Stimulated activated CD8-positive, alpha-beta memory T cell treated with anti-CD3 and anti-CD28 coated beads, Interleukin-2, amount 100 ng/mL, for 1 hour (primary cell): ENCODE measurements at regions not wholly inside any gene's neighbourhood (a gene's known extent, or its start where the extent isn't known, plus 50 kb on each side); places are given as distances from the start of the nearest gene placed in this dataset.

Experiments used
- DNase-seq, 2 donors: peaks; one replicate each; pipeline ENCODE4 v3.0.0-alpha.2; 2020; ENCODE audit warnings: low read depth in 2 of 2

GRCh38 chr12:107443320-107444090, 242.1 kb upstream of the PWP1 start:
- no peak for DNase-seq

- no peak for DNase-seq
These were observed 240.8 kb upstream of the PWP1 start for GRCh38 chr12:107444771-107445170.

- DNase-seq: no peak
These were observed 239.1 kb upstream of the PWP1 start for GRCh38 chr12:107446476-107446875.

- no peak for DNase-seq
These were observed 238.3 kb upstream of the PWP1 start for GRCh38 chr12:107447336-107447735.

DNA sequence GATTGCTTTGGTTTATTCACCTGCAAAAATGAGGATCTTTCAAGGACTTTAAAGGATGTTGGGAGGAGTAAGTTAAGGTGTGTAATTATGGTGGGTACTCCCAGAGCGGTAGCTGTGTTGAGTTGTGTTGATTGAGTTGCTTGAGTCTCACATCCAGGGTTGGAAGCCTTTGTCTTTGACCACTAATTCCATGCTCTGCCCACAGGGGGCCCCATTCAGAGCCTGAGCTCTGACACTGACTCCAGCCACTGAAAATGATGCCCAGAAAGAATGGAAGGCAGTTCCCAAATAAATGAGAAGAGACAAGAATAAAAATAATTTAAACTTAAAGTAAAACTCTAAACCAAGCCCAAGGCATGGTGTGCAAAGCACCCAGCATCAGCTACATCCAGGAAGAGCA, 237.4 kb upstream of the PWP1 start:
- no peak for DNase-seq

DNA sequence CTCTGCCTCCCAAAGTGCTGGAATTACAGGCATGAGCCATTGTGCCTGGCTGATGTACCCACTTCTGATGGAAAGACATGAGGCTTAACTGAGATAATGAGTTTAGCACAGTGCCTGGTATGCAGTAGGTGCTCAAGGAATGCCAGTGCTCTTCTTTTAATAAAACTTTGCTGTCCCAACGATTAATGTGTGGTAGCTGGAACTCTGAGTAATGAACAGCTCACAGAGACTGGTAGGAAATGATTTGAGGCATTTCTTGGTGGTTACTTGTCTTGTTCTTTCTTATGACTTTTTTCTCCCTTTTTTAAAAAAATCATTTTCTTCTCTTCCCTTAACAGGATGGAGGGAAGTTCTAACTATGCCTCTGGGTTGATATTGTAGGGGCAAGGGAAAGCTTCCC, 235.7 kb upstream of the PWP1 start:
- no peak for DNase-seq

GRCh38 chr12:107450541-107450940, 235.1 kb upstream of the PWP1 start:
- no peak for DNase-seq

GRCh38 chr12:107451246-107451645, 234.4 kb upstream of the PWP1 start:
- no peak for DNase-seq

DNA sequence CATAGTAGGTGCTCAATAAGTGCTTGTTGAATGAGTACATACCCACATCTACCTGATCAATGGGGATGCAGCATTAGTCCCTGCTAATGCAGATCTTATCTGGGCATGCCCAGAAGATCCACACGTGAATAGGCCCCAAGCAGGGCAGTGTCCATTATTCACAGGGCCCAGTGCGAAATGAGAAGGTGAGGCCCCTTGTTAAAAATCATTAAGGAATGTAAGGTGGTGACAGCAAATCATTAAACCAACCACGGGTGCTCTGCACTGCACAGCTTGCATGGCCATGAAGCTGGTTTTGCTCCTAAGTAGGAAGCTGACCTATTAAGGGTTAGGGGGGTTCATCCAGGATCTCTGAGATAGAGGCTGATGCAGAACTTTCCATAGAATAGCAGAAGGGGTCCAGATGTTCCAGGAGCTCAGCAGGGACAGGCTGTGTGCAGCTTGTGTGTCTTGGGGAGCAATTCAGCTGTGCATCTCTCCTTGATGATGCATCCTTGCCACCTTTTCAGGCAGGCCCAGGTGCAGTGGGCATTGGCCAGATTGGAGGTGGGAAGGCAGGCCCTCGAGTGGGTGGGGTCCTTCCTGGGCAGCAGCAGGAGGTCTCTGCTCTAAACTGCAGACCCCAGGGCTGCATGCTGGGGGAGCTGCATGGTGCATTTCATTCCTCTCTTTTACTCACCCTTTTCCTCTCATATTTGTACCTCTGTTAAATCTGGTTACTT, 231.3 kb upstream of the PWP1 start:
- DNase-seq: no peak

GRCh38 chr12:107457362-107457935, 228.2 kb upstream of the PWP1 start:
- DNase-seq: no peak

- DNase-seq: no peak
These were observed 227.4 kb upstream of the PWP1 start for GRCh38 chr12:107458163-107458562.

DNA sequence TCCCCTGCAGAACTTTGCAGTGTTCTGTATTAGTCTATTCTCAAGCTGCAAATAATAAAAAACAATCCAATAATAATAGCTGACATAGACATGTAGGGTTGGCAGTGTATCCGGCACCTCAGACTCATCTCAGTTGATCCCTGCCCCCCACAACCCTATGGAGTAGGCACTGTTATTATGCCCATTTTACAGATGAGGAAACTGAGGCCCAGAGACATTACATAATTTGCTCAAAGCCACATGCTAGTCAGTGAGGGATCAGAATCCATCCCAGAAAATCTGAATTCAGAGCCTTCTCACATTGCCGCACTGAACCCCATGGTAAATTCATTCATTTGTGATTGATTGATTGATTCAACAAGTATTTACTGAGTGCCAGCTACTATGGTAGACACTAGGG, 226.6 kb upstream of the PWP1 start:
- no peak for DNase-seq

- no peak for DNase-seq
These were observed 226.0 kb upstream of the PWP1 start for GRCh38 chr12:107459641-107460040.

DNA sequence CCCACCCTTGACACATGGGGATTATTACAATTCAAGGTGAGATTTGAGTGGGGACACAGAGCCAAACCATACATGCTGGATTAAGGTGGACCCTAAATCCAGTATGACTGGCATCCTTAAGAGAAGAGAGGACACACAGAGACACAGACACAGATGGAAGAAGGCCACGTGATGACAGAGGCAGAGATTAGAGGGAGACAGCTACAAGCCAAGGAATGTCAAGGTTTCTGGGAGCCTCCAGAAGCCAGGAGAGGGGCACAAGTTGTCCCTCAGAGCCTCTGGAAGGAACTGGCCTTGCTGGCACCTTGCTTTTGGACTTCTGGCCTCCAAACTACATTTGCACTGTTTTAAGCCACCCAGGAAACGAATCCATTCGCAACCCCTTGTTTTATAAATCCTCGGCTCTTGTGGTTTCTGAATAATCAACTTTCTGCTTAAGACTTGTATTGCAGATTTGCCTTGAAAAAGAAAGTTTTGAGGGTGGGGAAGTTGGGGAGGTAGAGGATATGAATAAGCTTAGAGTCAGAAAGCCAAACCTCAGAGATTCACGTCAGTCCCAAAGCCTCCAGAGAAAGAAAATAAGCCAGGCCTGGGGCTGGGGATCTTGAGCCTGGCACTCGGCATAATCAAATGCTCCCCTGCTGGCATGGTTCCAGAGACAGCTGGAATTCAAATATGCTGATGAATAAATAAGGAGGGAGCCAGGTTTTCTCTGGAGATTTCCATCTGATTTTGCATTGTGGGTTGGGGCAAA, 224.2 kb upstream of the PWP1 start:
- no peak for DNase-seq

- no peak for DNase-seq
These were observed 222.9 kb upstream of the PWP1 start for GRCh38 chr12:107462428-107463332.

DNA sequence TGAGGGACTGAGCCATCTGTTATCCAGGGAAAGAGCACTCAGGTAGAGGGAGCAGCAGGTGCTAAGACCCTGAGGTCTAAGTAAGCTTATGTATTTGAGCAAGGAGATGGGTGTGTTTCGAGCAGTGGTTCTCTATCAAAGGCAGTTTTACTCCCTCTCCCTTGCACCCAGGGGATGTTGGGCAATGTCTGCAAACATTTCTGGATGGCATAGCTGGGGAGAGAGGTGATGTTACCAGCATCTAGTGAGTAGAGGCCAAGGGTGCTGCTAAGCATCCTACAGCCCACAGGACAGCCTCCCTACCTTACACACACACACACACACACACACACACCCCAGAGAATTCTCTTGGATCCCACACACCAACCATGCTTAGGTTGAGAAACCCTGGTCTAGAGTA, 221.0 kb upstream of the PWP1 start:
- DNase-seq: no peak

DNA sequence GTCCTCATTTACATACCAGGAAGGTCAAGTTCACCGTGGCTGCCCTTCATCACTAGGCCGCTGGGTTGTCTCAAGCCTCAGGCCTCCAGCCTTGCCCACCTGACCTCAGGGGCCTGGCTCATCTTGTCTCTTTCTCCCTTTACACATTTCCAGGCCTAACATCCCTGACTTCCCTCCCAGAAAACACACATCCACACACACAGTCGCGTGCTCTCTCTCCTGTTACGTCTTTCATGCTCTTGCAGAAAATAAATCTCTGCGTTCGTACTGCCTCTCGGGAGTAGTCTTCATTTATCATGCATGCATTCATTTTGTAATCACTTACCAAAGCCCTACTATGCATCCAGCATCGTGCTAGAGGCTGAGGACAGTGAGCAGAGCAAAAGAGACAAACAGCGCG, 220.0 kb upstream of the PWP1 start:
- DNase-seq: no peak

GRCh38 chr12:107467716-107468115, 217.9 kb upstream of the PWP1 start:
- DNase-seq: no peak

- DNase-seq: no peak
These were observed 217.4 kb upstream of the PWP1 start for GRCh38 chr12:107468182-107468581.

DNA sequence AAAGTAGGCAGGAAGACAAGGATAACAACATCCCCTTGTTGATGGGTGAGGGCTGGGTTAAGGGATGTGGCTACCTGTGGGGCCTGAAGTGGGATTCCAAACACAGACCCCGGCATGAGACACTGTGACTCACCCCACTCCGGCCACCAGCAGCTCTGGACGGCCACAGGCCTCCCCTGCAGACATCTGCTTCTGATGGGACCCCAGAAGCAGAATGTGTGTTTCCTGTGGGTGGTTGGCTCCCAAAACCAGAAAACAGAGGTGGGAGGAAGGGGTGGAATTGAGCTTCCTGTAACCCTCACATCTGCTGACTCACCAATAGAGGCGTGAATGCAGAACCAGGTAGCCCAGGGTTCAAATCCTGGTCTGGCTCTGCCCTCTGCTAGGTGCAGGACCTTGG, 216.6 kb upstream of the PWP1 start:
- no peak for DNase-seq

GRCh38 chr12:107470645-107471044, 215.0 kb upstream of the PWP1 start:
- no peak for DNase-seq
